ENCODE measurements at regions not wholly inside any gene's neighbourhood (a gene's known extent, or its start where the extent isn't known, plus 50 kb on each side); places are given as distances from the start of the nearest gene placed in this dataset.

DNA sequence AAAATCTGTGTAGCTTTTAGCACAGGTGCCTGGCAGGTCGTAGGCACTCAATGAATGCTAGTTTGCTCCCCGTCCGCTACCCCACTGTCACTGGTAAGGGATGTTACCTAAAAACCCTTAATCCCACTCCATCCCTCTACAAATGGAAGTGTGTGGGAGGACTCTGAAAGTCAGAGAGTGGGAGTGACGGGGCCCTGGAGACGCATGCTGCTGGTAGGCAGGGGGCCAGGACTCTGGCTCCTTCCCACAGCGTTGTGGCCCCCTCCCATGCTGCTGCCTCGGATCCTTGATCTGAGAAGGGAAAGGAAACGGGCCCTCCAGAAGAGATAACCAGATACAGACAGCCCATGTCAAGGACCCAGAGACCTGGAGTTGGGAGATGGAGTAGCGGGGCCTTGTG lies 249.3 kb downstream of the HAUS1 start:
- TF ChIP-seq EZH2 (IDR thresholded peaks at IDR 0.05; ENCODE audit: insufficient read depth, poor library complexity, severe bottlenecking) (no peak), EZH2phosphoT487 (IDR thresholded peaks at IDR 0.05; ENCODE audit: insufficient read depth, low read depth) (no peak)
